NCI-H2227 (cell line): ENCODE measurements at regions not wholly inside any gene's neighbourhood (a gene's known extent, or its start where the extent isn't known, plus 50 kb on each side); places are given as distances from the start of the nearest gene placed in this dataset.

Experiments used
- DNase-seq: peaks from one replicate; lab custom pipeline; 2025; ENCODE audit not compliant: unreplicated experiment; lab: John Stamatoyannopoulos, UW

DNA sequence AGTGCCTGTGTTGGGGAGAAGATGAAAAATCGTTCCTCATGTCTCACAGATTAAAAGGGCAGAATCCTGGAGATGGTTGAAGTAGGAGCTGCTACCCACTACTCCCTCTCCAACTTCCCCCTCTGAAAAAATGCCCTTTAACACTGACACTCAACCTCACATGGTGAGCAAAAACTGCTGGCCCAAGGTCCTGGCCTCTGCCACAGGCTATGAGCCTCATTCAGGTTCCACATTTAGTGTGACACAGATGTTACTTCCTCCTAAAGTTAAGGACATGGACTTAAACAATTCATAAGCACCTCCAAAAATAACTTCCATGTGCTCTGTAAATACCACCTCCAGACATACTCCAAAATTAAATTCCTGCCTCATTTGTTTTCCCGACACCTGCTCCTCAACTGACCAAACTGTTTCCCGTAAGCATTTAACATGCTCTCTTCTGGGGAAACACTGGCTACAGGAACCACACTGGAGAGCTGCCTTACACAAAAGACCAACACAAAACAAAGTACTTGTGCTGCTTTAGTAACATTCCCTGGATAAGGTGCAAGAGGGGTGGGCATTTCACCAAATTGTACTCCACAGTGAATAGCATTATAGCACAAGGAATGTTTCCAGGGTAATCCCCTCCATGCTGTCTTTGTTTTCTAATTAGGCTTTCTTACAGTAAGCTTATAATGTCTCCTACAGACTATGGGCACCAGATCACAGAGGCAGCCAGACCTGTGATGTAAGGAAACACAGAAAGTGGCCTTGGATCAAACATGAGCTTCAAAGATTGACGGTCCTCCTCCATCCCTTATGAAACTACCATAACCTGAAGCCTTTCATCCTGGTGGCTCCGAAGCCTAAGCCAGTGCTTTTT, 57.0 kb downstream of the PHLDA1 start:
- DNase-seq, result no peak

DNA sequence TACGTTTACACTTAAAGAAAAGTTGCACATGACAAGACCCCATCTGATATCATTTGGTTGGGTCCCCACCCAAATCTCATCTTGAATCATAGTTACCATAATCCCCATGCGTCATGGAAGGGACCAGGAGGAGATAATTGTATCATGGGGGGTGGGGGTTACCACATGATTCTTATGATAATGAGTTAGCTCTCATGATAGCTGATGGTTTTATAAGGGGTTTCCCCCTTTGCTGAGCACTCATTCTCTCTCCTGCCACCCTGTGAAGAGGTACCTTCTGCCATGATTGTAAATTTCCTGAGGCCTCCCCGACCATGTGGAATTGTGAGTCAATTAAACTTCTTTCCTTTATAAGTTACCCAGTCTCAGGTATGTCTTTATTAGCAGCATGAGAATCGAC, 60.3 kb downstream of the PHLDA1 start:
- DNase-seq, result no peak

DNA sequence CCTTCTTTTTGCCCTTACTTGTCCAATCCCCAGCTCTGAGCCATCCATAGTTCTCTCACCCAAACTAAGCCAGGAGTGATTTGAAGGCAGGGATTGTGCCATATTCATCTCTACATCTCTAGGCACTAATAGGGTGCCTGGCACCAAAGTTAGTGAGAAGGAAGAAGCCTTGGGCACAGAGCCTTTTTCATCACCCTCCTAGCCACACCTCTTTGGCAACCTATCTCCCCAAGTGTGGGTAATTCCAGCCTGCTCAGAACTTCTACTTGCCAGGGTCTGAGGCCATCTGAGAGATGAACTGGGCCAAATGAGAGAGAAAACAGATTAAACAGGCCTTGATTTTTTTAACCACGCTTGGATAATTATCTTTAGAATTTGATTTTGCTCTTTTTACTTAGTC, 61.3 kb downstream of the PHLDA1 start:
- DNase-seq, result no peak

DNA sequence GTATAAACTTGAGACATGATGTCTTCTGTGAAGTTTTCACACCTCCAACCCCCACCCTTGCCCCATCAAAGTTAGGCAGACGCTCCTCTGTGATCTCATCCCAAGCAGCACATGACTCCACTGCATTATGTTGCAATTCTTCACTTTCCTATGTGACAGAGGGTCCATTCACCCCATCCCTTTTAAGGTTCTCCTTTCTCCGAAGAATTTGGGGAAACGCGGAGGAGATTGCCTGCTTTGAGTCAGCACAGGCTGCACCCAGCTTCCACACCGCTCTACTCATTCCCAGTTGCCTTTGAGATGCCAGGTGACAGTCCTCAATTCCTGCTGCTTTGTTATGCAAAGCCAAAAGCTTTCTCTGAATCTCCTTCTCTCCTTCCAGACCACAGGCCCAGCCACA, 61.8 kb downstream of the PHLDA1 start:
- DNase-seq, result no peak

DNA sequence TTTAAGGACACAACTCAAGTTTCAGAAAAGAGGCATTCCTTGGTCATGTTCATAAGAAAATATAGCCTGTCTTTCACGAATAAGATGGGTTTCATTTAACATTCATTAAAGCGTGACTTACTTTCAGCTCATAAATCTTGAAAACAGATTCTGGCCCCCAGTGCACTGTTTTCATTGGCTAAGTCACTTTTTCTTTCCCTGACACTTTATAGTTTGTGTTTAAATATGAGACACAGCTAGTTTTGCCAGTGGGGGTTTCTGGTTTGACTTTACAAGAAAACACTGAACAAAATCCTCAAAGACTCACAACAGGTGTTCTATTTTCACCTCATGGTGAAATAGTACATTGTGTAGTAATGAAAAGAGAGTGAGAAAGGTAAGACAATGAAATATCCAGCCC, 65.9 kb downstream of the PHLDA1 start:
- no peak for DNase-seq

DNA sequence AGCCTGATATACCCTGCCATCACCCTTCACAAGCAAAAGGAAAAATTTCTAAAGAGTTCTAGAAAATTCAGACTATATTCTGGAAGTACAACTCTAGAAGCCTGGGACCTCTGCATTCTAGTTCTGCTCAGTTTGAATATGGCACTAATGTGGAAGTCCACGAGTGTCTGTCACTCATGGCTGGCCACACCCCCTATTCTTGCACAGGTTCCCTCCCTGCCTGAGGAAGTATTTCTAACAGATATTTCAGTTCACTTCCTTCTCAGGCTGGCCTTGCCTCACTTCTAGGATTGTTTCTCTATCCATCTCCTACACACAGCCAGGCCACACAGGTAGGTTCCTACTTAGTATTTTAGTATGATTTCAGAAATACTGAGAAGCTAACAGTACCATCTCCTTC, 67.4 kb downstream of the PHLDA1 start:
- no peak for DNase-seq

DNA sequence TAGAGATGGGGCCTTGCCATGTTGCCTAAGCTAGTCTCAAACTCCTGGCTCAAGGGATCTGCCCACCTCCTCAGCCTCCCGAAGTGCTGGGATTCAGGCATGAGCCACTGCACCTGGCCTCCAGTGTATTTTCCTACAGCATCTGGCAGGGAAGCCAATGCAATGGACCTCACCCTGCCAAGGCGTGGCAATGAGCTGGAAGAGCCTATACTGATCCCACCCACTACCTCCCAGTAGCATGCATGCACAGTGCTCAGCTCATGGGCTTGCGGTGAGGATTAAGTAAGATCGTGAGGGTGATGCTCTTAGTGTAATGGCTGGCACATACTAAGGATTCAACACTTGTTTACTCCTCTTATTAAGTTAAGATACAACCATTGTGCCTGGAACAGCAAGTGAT, 69.7 kb downstream of the PHLDA1 start:
- DNase-seq, result no peak

DNA sequence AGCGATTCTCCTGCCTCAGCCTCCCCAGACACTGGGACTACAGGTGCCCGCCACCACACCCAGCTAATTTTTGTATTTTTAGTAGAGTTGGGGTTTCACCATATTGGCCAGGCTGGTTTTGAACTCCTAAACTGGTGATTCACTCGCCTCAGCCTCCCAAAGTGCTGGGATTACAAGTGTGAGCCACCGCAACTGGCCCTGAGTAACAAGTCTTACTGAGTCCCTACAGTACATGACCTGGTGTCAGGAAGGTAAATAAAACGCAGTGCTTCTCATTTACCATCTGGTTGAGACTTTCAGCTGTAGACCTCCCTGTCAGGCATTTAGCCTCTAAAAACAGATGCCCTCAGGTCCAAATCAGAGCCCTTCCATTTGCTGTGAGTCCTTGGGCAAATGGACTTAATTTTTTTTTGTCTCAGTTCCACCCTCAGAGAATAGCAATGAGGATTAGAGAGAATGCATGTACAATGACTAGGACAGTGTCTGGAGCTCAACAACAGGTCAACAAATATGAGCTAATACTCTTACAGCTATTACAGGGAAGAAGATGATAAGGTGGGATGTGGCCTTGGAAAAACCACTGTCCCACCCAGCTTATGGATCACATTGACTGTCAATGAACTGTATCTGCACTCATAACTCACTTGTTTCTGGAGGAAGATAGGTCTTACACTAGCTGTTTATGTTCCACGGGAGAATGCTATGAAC, 70.5 kb downstream of the PHLDA1 start:
- DNase-seq, result no peak

DNA sequence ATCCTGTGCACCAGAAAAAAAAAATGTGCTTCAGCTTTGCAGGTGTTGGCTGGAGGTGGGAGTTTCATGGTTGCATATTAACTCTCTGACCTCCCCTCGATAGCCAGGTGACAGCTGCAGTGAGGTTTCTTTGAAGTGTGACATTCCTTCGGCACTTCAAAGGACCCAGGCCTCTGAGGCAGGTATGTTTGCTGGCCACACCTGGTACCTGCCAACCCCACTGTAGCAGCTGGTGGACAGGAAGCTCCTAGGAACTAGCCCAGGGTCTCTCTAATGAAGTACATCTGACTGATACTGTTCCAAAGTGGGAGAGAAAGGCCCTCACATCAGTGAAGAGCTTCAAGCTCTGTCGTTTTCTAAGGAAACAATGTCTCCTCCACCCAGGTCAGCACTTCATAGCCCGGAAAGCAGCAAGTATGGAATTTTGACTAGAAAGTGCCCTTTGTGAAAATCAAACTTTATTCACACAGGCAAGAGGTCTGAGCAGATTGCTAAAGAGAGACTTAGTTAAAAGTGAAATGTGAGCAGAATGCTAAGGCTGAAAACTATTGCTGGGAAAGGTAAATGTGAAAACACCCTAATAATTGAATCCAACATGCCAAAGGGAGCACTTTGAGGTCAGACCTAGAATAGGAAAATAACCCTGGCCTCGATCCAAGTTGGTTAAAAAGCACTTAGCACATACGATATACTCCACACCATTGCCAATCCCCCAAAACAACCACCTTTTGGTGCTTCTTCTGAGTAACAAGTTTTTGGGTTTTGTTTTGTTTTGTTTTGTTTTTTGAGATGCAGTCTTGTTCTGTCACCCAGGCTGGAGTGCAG, 71.3 kb downstream of the PHLDA1 start:
- no peak for DNase-seq

DNA sequence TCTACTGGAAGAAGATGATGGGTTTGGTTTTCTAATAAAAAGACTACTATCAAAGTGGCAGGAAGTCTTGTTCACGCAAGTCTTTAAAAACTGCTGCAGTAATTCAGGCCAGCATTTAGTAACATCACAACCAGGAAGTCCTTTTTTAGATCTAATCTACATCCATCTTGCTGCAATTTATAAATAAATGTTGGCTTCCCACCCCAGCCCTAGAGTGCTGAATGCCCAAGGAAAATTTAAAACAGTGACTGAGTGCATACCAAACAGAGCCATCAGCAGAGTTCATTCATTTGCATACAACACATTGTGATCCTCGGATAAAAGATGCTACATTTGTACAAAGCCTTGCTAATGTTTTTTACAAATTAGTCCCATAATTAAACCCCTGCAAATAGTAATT, 72.1 kb downstream of the PHLDA1 start:
- no peak for DNase-seq

DNA sequence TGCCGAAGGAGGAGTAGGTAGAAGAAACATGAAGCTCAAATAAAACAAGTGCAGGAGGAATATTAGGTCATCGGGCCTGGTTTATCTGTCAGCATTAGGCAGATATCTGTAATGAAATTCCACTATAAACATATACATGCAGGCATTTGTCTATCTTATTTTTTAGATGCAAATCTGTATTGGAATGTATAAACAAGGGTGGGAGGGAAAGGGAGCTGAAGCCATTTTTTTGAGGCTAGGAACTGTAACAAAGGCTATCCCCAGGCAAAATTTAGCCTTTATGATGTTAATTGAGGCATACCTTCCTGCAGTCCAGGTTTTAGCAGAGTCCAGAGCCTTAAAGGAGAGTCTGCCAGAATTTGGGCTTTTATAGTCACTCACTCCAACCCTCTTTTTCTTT, 72.5 kb downstream of the PHLDA1 start:
- no peak for DNase-seq

DNA sequence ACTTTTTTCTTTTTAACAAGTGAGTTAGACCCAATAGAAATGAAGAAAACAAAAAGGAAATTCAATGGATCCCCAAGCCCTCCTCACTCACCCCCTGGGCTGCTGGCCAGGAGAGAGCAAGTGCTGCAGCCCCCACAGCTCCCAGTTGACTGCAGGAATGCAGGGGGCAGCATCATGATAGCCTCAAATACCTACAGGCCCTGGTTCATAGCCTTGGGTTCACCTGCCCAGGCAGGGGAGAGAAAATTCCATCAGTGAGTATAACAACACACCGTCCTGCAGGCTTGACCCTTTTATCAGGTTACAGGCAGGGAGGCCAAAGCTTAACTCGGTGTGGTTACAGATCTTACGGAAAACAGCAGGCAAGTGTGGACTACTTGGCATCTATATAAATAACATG, 76.3 kb downstream of the PHLDA1 start:
- no peak for DNase-seq

DNA sequence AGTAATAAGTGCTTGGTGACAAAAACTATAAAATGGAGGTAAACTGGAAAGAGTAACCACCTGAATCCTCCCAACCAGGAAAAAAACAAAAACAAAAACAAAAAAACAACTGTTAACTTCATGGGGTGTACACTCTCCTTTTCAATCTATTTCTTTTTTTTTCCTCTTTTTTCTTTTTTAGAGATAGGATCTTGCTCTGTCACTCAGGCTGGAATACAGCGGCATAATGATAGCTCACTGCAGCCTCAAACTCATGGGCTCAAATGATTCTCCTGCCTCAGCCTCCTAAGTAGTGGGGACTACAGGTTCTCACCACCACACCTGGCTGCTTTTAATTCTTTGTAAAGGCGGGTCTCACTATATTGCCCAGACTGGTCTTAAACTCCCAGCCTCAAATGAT, 76.8 kb downstream of the PHLDA1 start:
- no peak for DNase-seq

DNA sequence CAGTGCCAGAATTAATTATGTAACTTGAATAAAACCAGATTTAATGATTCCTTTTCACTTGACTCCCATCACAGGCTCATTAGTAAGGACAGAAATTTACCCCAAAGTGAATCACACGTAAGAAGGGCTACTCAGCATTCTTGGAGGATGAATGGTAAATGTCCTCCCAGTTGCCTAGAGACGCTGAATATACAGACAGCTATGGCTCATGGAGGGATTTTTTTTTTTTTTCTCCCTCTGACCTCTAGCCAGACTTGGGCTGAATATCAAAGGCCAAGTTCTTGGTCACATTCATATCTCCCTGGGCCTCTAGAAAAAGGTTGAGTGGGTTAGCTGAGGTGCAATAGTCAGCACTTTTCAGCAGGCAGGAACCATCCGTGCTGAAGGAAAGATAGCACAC, 77.5 kb downstream of the PHLDA1 start:
- DNase-seq, result no peak

DNA sequence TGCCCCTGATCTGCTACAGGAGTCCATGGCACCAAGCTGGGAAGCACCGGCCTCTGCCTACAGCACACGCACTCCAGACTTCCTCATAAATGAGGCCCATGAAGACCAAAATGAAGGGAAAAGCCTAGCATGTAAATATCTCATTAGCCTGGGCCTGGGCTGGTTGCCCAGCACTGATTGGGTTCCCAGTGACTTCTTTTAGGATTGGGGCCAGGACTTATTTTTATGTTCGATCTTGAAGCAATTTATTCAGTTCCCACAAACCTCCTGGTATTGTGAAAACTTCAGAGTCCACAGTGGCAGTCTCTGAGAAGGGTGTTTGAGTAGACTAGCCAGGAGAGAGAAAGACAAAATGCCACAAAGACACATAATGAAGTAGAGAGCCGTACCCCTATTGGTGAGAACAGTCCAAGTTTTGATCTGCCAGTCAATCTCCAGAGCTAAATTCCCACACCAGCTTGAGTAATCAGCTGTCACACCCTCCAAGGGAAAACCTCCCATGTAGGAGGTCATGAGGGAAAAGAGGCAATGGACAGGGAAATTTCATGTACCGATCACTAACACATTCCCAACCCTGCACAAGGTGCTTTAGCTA, 78.2 kb downstream of the PHLDA1 start:
- DNase-seq, result no peak

DNA sequence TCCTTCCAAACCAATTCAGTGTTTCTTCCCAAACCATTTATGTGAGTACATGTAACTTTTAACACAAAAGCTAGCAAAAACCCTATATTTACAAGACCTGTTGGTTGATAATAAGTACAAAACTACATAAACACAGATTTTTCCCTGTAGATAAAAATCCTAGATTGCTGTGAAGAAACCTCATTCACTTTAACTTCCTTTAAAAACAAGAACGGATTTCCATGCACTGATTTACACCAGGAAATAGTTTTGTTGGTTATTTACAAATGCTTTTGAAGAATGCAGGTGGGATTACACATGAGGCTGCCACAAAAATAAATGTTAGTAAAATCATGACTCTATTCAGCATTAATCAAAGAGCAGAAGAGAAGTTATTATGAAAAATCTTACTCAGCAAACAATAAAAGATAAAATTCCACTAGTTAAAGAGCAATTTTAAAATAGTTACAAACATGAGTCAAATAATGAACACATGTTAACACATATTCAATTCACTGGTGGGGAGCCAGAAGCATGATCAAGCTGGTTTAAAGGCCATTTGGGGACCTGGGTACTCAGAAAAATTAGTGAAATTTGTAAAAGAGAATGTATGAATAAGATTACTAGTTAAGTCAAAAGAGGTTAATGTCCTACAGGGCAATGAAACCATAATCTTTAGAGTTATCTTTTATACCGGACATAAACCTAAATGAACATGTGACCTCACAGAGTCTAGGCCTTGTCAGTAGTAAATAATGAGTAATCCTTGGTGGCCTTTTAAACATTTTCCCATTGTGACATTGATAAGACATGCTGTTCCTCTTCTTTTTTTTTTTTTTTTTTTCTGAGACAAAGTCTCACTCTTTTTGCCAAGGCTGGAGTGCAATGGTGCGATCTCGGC, 79.9 kb downstream of the PHLDA1 start:
- DNase-seq, result no peak

DNA sequence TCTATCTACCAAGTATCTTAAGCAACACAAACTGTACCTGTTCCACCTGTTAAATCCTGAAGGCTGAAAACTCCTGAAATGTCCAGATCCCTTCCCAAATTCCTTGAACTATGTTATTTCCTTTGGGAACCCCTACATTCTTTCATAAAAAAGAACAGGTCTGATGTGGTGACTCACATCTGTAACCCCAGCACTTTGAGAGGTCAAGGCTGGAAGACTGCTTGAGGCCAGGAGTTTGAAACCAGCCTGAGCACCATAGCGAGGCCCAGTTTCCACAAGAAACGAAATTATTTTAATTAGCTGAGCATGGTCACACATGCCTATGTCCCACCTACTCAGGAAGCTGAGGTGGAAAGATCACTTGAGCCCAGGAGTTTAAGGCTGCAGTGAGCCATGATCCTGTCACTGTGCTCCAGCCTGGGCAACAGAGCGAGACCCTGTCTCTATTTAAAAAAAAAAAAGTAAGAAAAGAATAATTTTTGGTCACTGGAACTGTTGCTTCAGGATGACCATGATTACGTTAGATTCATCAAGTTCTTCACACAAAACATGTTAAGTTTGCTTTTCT, 84.3 kb downstream of the PHLDA1 start:
- DNase-seq, result no peak

DNA sequence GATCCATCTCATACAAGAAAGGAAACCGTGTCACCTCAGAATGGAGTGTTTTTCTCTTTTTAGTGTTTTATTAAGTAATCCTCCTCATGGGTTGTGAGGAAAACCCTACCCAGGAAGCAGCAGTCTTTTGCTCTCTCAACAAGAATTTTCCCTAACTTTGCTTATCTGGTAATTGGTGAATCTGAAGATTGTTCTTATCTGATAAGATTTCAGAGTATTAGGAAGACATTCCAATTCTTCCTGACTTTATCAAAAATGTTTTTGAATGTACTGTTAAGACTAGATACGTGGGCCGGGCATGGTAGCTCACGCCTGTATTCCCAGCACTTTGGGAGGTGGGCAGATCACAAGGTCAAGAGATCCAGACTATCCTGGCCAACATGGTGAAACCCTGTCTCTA, 86.0 kb downstream of the PHLDA1 start:
- DNase-seq, result no peak

DNA sequence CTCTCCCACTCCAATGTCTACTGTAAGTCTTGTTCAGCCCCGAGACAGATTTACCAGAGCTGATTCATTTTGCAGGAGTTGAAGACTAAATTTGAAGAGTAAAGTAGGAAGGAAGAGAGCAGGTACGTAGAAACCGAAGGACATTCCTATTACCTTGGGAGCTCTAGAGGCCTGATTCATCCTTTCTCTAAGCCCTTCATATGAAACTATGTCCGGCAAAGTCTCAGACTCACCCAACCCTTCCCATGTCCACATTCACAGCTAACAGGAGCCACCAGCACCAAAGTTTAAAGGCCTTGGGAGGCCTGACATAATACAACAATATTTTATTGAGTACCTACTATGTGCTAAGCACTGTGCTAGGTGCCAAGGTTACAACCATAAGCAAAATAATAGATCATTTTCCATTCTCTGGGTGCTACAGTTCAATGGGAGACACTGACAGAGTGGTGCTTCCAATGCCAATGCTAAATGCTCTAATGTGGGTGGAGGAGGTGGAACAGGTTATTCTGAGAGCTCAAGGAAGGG, 86.6 kb downstream of the PHLDA1 start:
- no peak for DNase-seq
